RPMI8226 (cell line): ENCODE measurements at regions not wholly inside any gene's neighbourhood (a gene's known extent, or its start where the extent isn't known, plus 50 kb on each side); places are given as distances from the start of the nearest gene placed in this dataset.

Experiments used
- DNase-seq: peaks from one replicate; pipeline ENCODE4 v3.0.0-alpha.2; 2015

DNA sequence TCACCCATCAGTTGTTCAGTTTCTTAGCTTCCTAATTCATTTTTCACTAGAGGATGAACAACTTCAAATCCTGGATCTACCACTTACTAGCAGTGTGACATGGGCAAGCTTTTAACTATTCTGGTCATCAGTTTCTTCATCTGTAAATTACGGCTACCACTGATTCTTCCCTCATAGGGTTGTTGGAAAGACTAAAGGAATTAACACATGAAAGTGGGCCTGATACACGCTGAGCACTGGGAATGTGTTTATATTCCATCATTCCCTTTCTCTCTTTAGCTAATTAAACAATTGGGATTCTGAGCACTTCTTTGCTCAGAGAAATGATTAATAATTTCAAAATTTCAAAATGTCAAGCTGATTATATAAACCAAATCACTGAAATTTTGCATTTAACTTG lies 862.3 kb upstream of the GCFC2 start:
- DNase-seq: no peak

DNA sequence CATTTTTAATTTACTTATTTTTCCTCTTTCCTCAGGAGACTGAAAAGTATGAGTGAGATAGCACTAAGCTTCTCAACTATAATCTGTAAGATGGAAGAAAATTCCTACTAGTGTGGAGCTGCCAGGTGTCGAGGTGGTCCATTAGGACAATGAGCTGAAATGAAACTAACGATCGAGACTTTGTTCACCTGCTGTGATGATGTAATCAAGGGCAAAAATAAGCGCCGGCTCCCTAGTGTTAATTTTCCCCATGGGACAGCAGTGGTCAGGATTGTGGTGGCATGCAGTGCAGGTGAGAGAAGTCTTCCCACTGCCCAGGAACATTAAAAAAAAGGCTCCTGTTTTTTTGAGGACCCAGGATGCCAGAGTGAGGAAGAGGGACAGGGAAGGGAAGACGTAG lies 859.1 kb upstream of the GCFC2 start:
- no peak for DNase-seq

- no peak for DNase-seq
These were observed 856.8 kb upstream of the GCFC2 start for GRCh38 chr2:76567478-76567877.

DNA sequence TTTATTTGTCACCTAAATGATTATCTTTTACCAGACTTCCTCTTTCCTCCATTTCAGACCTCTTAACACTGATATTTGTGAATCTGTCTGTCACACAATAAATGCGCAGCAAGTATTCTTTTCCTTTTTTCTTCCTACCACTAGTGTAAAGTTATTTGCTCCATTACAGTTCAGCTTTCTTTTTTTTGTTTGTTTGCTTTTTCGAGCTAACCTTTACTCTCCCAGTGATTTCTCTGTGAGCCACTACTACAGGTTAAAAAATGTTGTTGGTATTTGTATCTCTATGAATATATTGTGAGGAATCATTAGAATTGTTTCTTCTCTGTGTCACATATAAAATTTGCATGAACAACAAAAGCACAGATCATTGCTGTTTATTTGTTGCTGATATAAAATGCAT lies 854.0 kb upstream of the GCFC2 start:
- DNase-seq: no peak

- DNase-seq: no peak
These were observed 853.0 kb upstream of the GCFC2 start for GRCh38 chr2:76563730-76564129.

DNA sequence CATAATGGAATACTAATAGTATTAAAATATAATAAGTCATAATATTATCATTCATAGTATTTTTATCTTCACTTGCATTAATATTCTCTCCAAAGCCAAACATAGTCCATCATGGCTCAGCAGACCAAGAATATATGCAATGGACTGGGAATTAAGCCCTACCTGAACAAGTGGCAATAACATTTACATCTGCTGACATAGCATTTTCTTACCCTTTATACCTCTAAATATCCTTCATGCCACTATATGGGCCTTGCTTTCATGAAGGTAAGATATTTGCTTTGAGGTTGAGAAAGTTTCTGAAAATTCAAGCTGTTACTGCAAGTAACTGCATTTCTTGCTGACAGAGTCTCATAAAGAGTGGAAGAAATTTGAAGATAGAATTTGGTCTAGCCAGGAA lies 847.4 kb upstream of the GCFC2 start:
- no peak for DNase-seq

DNA sequence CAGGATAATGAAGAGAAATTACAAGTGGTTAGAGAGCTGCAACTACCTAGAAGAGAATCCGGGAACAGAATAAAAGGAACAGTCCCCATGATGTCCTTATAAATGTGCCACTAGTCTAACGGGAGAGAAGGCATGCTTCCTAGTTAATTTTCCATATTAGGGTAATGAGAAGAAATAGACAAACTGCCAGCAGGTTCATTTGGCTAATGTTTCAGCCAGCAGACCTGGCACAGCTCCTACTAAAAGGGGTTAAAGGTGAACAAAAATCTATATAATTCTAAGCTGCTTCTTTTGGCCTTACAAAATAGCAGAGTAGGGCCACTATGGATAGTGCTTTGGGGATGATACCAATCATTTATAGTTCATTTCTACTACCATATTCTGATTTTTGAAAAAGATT lies 845.3 kb upstream of the GCFC2 start:
- no peak for DNase-seq

DNA sequence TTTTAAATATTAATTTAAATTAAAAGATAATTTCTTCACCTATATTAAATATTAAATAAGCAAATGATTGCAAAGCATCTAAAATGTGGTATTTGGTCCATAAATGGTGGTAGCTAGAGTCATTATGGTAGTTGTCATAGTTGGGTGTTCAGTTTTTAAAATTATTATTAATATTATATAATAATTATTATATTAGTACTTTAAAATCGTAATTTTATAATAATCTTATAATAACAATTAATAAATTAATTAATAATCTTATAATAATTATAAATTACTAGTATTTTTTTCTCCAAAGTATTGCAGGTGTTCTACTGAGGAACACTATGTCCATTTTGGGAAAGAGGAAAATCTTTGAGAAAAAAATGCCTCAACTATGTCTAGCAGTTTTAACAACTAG lies 835.5 kb upstream of the GCFC2 start:
- no peak for DNase-seq

DNA sequence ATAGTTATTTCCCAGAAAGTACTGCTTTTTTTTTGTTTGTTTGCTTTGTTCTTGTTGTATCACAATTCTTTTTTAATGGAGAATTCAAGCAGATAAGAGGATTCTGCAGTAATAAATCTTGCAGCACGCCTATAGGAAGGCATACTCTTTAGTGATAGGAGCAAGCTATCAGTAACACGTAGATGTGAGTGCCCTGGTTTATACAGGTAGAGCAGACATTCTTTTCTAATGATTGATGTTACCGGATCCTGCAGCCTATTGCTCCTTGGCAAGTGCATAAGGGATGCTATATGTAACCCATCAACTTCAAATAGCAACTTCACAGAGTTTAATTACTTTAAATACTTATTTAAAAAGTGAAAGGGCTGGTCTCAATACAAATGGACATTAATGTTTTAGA lies 834.2 kb upstream of the GCFC2 start:
- DNase-seq: no peak

DNA sequence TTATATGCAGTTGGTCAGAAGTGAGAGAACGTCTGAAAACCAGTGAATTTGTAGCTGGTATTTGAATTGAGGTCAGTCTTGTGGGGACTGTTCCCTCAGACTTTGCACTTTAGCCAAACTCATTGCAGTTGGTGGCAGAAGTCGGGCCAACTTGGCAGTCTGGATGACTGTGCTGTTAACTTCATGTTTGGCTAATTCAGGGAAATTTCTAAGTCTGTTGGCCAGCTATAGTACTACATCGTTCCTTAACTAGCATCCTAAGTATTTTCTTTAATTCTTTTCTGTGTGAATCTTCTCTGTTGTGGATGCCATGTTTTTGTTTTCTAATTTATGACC lies 806.8 kb upstream of the GCFC2 start:
- no peak for DNase-seq

GRCh38 chr2:76516861-76517573 lies 806.3 kb upstream of the GCFC2 start:
- DNase-seq: no peak

- no peak for DNase-seq
These were observed 801.6 kb upstream of the GCFC2 start for GRCh38 chr2:76512201-76512820.

- DNase-seq: no peak
These were observed 795.8 kb upstream of the GCFC2 start for GRCh38 chr2:76506538-76506937.

DNA sequence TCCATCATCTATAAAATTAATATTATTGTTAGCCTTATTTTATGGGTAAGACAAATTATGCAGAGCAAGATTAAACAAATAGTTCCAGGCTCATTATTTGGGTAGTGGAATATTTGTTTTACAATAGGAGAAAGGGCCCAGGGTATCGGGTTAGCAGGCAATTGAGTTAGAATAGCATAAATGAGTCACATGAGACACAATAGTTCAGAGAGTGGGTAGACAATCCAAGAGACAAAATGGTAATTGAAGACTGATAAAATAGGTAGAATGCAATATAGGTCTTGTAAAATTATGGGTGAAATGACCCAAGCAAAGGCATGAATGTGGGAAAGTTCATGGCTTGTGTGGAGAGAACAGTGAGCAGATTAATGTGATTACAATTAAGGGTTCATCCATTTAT lies 790.9 kb upstream of the GCFC2 start:
- DNase-seq: no peak

GRCh38 chr2:76498360-76498759 lies 787.6 kb upstream of the GCFC2 start:
- no peak for DNase-seq

DNA sequence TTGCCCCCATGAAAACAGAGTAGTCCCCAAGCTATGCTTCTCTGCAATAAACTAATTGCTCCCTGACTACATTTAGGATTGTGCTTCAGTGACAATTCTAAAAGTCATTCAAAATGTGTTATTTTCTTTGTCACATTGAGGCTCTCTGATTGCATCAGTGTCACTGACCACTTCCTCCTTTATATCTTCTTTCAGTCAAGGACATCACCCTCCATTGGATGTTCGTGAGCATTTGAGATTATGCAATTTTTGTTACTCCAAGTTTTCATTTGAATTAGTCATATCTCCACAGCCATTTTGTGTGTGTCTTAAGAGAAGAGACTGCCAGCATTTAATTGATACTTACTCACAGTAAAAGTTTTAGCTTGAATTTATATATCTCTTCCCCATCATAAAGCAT lies 780.8 kb upstream of the GCFC2 start:
- DNase-seq: no peak

DNA sequence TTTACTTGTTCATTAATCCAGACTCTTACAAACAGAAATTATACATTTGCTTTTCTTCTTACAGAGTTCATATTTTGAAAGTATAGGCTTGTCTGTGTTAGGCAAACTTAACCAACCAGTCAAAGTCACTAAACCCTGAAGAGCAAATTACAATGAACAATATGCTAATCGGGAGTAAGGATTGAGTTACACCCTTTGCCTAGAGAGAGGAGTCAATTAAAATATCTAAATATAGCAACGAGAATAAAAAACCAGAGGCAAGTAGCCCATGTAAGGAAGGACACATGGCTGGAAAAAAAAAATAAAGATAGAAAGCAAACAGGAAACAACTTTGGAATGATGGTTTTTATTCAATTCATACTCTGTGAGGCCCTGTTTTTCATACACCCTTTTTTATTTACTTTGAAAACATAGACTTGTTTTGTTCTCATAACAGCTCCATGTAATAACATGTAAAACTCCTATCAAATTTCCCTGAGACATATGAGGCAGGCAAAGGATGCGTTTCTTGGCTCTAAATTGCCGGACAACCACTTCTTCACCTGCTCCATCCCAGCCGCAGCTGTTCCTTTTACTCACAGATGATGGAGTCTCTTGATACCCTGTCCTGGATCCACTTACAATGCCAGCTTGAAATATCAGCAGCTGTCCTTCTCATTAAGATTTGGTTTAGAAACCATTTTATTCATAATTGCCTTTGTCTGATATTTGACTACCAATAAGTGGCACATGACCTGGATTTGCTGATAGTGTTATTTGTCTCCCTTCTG lies 767.7 kb upstream of the GCFC2 start:
- DNase-seq: no peak

DNA sequence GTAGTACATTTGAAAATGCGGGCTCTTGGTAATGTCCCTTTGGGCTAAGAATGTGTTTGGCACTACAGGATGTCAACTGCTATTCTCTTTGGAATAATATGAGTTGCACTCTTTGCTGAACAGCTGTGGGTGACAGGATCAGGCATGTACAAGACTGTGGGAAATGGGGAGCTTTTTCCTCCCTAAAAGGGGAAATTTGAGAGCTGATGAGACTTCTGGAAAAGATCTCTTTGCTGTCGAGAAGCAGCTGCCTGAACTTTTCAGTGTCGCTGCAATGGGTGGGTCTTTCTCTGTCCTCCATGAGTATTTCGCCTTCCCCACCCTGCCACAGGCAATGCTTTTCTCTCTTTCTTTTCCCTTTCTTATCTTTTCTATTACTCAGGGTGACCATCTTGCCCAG lies 762.2 kb upstream of the GCFC2 start:
- no peak for DNase-seq

GRCh38 chr2:76469066-76469465 lies 758.4 kb upstream of the GCFC2 start:
- DNase-seq: no peak

DNA sequence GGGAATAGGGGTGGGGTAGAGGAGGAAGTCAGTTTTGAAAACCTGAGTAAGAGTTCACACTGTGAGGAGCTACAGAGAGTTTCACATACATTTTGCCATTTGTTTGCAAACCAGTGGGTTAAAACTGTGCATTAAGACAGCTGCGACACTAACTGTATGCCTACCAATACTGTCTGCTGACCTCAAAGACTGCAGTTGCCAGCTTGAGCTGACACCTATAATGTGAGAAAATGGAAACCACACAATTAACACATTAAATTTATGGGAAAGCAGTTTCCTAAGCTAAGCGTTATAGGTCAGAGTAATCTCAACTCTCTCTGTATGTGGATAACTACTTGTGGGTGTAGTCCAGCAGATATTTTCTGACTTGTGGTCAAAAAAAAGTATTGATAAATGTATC lies 756.6 kb upstream of the GCFC2 start:
- no peak for DNase-seq

DNA sequence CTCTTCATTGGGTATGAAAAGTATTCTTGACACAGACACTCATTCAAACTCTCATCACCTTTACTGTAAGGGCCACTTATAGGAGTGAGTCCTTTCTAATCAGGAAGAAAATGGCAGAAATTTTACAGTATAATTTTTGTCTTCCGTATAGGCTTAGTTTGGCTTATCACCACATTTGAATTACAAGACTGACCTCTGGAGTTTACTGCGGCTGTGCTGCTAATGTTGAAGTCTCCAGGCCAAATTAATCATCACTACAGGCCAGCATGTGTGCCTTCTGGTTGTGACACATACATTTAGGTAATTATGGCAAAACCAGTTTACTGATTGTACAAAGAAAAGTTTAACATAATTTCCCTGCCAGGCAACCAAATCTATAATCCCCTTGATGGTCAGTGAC lies 753.6 kb upstream of the GCFC2 start:
- no peak for DNase-seq

GRCh38 chr2:76461431-76461830 lies 750.7 kb upstream of the GCFC2 start:
- DNase-seq: no peak

GRCh38 chr2:76455910-76456309 lies 745.2 kb upstream of the GCFC2 start:
- DNase-seq: no peak

DNA sequence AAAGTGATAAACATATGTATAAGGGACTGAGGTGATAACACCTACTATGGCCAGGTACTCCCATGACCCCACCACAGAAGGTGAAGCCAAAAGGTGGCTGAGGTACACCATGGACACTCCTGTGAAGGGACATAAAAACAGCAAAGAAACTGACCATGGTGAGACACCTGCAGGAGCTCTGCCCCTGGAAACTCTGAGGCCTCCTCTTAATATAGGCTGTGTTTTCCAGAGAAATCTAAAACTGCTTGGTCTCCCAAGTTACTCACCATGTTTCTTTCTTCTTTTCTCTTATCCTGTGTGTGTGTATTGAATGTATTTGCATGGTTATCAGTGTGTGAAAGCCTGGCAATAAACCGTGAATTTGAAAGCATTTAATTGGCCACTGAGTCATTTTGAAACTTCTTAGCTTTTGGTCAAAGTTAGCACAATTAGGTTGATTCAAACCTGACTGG lies 739.3 kb upstream of the GCFC2 start:
- DNase-seq: no peak
